Heart left ventricle (tissue), 13 donors: ENCODE measurements at regions not wholly inside any gene's neighbourhood (a gene's known extent, or its start where the extent isn't known, plus 50 kb on each side); places are given as distances from the start of the nearest gene placed in this dataset.

Source experiments
- CTCF ChIP-seq, 12 donors: fragments of 200-600 bp; sonication (generic) in 4 of 12; IDR thresholded peaks; one replicate each; pipeline versions ENCODE4 v1.5.0 to v1.8.0; 2018 to 2022; ENCODE audit warnings: antibody characterized with exemption in 12 of 12, mild to moderate bottlenecking in 5 of 12
- POLR2A ChIP-seq, 2 donors: fragments of 450-650 bp; IDR thresholded peaks; one replicate each; pipeline ENCODE4 v1.6.1; 2017; ENCODE audit warnings: antibody characterized with exemption in 2 of 2, mild to moderate bottlenecking in 2 of 2, moderate library complexity in 2 of 2
- donor health status: ischemic (EF 13 %, LVEDD 7.1; RV severe dilation, severe dysfunction).
- donor health status: DM: no; HTN: yes; CAD: no.
- donor health status: DM: no; HTN: no; CAD: no.
- donor health status: ischemic (EF 25% LVEDD 6.9; RV normal size, moderate dysfunction).
- donor health status: ischemic (EF 25% LVEDD 5.7; RV mildly dilated, moderate dysfunction).
- donor health status: ischemic (EF 35%, LVEDD 5.7; RV mildly dilated, moderate dysfunction).
- donor health status: nonischemic (EF 11% LVEDD 7.7; RV severe dilation, severe dysfunction).
- donor health status: DM: yes; HTN: yes; CAD: no.
- donor health status: PGD.
- donor health status: ischemic (EF 29% LVEDD 5.4; RV normal size, mild dysfunction).
- donor health status: nonischemic (EF 23%, LVEDD 6.1; RV moderate dilation, normal function).

- TF ChIP-seq POLR2A (IDR thresholded peaks at IDR 0.05) (no peak), CTCF (IDR thresholded peaks at IDR 0.05) (no peak)
Measured at GRCh38 chr4:62271107-62271506, 1071.0 kb downstream of the ADGRL3 start.
